SK-N-SH treated with all-trans-retinoic acid at 6 μM for 48 hours (cell line): ENCODE measurements at regions not wholly inside any gene's neighbourhood (a gene's known extent, or its start where the extent isn't known, plus 50 kb on each side); places are given as distances from the start of the nearest gene placed in this dataset.

Source experiments
- ATAC-seq: fragments of 200-7000 bp; cut with Tn5 transposase; 3 replicates; pipeline ENCODE4 v1.9.1; 2020; ENCODE audit warnings: mild to moderate bottlenecking, moderate library complexity
- BACH2 ChIP-seq: fragments of 250-450 bp; sonication (Bioruptor Pico); IDR thresholded peaks from 2 replicates; pipeline ENCODE4 v1.9.0; 2021; ENCODE audit warnings: mild to moderate bottlenecking, borderline replicate concordance
- CREB5 ChIP-seq: fragments of 250-450 bp; sonication (Bioruptor Pico); IDR thresholded peaks from 2 replicates; pipeline ENCODE4 v1.5.1; 2020; ENCODE audit warnings: low read depth, mild to moderate bottlenecking, moderate library complexity
- CSDC2 ChIP-seq: fragments of 250-450 bp; sonication (Bioruptor Pico); IDR thresholded peaks from 2 replicates; pipeline ENCODE4 v1.5.0; 2020; ENCODE audit warnings: mild to moderate bottlenecking, moderate library complexity
- CSRNP3 ChIP-seq: fragments of 250-450 bp; sonication (Bioruptor Pico); IDR thresholded peaks from 2 replicates; pipeline ENCODE4 v1.5.1; 2021; ENCODE audit warnings: mild to moderate bottlenecking, moderate library complexity
- ESRRG ChIP-seq: fragments of 250-450 bp; sonication (Bioruptor Pico); IDR thresholded peaks from 2 replicates; pipeline ENCODE4 v1.6.1; 2021; ENCODE audit warnings: mild to moderate bottlenecking
- GLIS3 ChIP-seq: fragments of 250-450 bp; sonication (Bioruptor Pico); IDR thresholded peaks from 2 replicates; pipeline ENCODE4 v1.5.0; 2020; ENCODE audit warnings: mild to moderate bottlenecking, moderate library complexity
- ISL1 ChIP-seq: fragments of 250-450 bp; sonication (Bioruptor Pico); IDR thresholded peaks from 2 replicates; pipeline ENCODE4 v2.1.2; 2022; ENCODE audit warnings: mild to moderate bottlenecking, moderate library complexity
- OSR1 ChIP-seq: fragments of 250-450 bp; sonication (Bioruptor Pico); IDR thresholded peaks from 2 replicates; pipeline ENCODE4 v1.8.0; 2022; ENCODE audit warnings: moderate library complexity, mild to moderate bottlenecking, inconsistent platforms
- PATZ1 ChIP-seq: fragments of 250-450 bp; sonication (Bioruptor Pico); IDR thresholded peaks from 2 replicates; pipeline ENCODE4 v1.8.0; 2020; ENCODE audit warnings: mild to moderate bottlenecking, moderate library complexity, borderline replicate concordance
- POU6F1 ChIP-seq: fragments of 250-450 bp; sonication (Bioruptor Pico); IDR thresholded peaks from 2 replicates; pipeline ENCODE4 v1.8.0; 2021; ENCODE audit warnings: low read depth, mild to moderate bottlenecking, moderate library complexity, borderline replicate concordance
- PPARA ChIP-seq: fragments of 250-450 bp; sonication (Bioruptor Pico); IDR thresholded peaks from 2 replicates; pipeline ENCODE4 v1.5.0; 2020; ENCODE audit warnings: mild to moderate bottlenecking, borderline replicate concordance
- RARB ChIP-seq: fragments of 250-450 bp; sonication (Bioruptor Pico); IDR thresholded peaks from 2 replicates; pipeline ENCODE4 v1.8.0; 2021; ENCODE audit warnings: mild to moderate bottlenecking, moderate library complexity
- SNAI2 ChIP-seq: fragments of 250-450 bp; sonication (Bioruptor Pico); IDR thresholded peaks from 2 replicates; pipeline ENCODE4 v1.5.0; 2020; ENCODE audit warnings: mild to moderate bottlenecking, moderate library complexity
- TOX ChIP-seq: fragments of 250-450 bp; sonication (Bioruptor Pico); IDR thresholded peaks from 2 replicates; pipeline ENCODE4 v1.8.0; 2021; ENCODE audit warnings: mild to moderate bottlenecking, moderate library complexity, borderline replicate concordance
- TSHZ2 ChIP-seq: fragments of 250-450 bp; sonication (Bioruptor Pico); IDR thresholded peaks from 2 replicates; pipeline ENCODE4 v1.5.0; 2020; ENCODE audit warnings: mild to moderate bottlenecking, moderate library complexity
- ZC3H10 ChIP-seq: fragments of 250-450 bp; sonication (Bioruptor Pico); IDR thresholded peaks from 2 replicates; pipeline ENCODE4 v1.5.1; 2021; ENCODE audit warnings: mild to moderate bottlenecking, moderate library complexity
- ZFP3 ChIP-seq: fragments of 250-450 bp; sonication (Bioruptor Pico); IDR thresholded peaks from 2 replicates; pipeline ENCODE4 v1.5.0; 2020; ENCODE audit warnings: mild to moderate bottlenecking, moderate library complexity
- ZFP30 ChIP-seq: fragments of 450-650 bp; formaldehyde crosslinking; IDR thresholded peaks from 2 replicates; pipeline ENCODE4 v1.5.0; 2022; ENCODE audit warnings: mild to moderate bottlenecking, moderate library complexity
- ZNF70 ChIP-seq: fragments of 450-650 bp; formaldehyde crosslinking; IDR thresholded peaks from 2 replicates; pipeline ENCODE4 v1.5.0; 2020; ENCODE audit warnings: mild to moderate bottlenecking, moderate library complexity
- ZNF8 ChIP-seq: fragments of 450-650 bp; formaldehyde crosslinking; IDR thresholded peaks from 2 replicates; pipeline ENCODE4 v1.5.0; 2020; ENCODE audit warnings: mild to moderate bottlenecking, moderate library complexity

GRCh38 chr5:58276431-58276830 lies 183.5 kb downstream of the PLK2 start:
- no peak for ATAC-seq

GRCh38 chr5:58275516-58275915 lies 184.4 kb downstream of the PLK2 start:
- no peak for TF ChIP-seq OSR1 (CRISPR knock-in tag)
- TF ChIP-seq, all 23 proteins: peak for 0
- no peak for ATAC-seq

More at GRCh38 chr5:58276431-58276830, 183.5 kb downstream of the PLK2 start:
- TF ChIP-seq ISL1 (CRISPR knock-in tag) (no peak), ZNF70 (no peak), SNAI2 (CRISPR knock-in tag) (no peak), POU6F1 (CRISPR knock-in tag) (no peak), ZFP30 (no peak), TSHZ2 (no peak), RARB (CRISPR knock-in tag) (no peak), ZFP3 (CRISPR knock-in tag) (no peak), BACH2 (CRISPR knock-in tag) (no peak), ZC3H10 (no peak), OSR1 (CRISPR knock-in tag) (no peak), CREB5 (no peak), CSDC2 (CRISPR knock-in tag) (no peak), ESRRG (CRISPR knock-in tag) (no peak), GLIS3 (CRISPR knock-in tag) (no peak), ZNF8 (CRISPR knock-in tag) (no peak), TOX (CRISPR knock-in tag) (no peak), PATZ1 (CRISPR knock-in tag) (no peak)

- TF ChIP-seq POU6F1 (CRISPR knock-in tag) (no peak), ZNF8 (CRISPR knock-in tag) (no peak), CSRNP3 (no peak), PPARA (CRISPR knock-in tag) (no peak), GLIS3 (CRISPR knock-in tag) (no peak), CREB5 (no peak)
- ATAC-seq: no peak
Observed at GRCh38 chr5:58274191-58274590, 185.7 kb downstream of the PLK2 start.
